SH-SY5Y (cell line): ENCODE measurements at regions not wholly inside any gene's neighbourhood (a gene's known extent, or its start where the extent isn't known, plus 50 kb on each side); places are given as distances from the start of the nearest gene placed in this dataset.

Source experiments
- GATA2 ChIP-seq: IDR thresholded peaks from 2 replicates; pipeline ENCODE4 v1.6.1; 2011; ENCODE audit warnings: mild to moderate bottlenecking, low read depth, low read length
- GATA3 ChIP-seq: IDR thresholded peaks from 2 replicates; pipeline ENCODE4 v1.6.1; 2011; ENCODE audit warnings: low read depth, mild to moderate bottlenecking, low read length, moderate library complexity

- TF ChIP-seq GATA3 = no peak
These were observed 407.5 kb downstream of the PCNX1 start for GRCh38 chr14:71314717-71315116.

GRCh38 chr14:71317385-71318096 lies 410.3 kb downstream of the PCNX1 start:
- no peak for TF ChIP-seq GATA3
- TF ChIP-seq GATA2 = no peak

GRCh38 chr14:71318097-71318459 lies 410.8 kb downstream of the PCNX1 start:
- TF ChIP-seq GATA3 = no peak
- TF ChIP-seq GATA2 = no peak

- no peak for TF ChIP-seq GATA3
These were observed 412.4 kb downstream of the PCNX1 start for GRCh38 chr14:71319666-71320065.

GRCh38 chr14:71320107-71320733 lies 413.0 kb downstream of the PCNX1 start, which contains the start of gene SIPA1L1:
TSS of gene SIPA1L1 (plus strand) at chr14:71320476.
- TF ChIP-seq GATA2 (no peak), GATA3 (no peak)

- TF ChIP-seq GATA3 (no peak), GATA2 (no peak)
These were observed 413.7 kb downstream of the PCNX1 start for GRCh38 chr14:71320734-71321573.

GRCh38 chr14:71321574-71322315 lies 414.5 kb downstream of the PCNX1 start:
- TF ChIP-seq GATA2 (no peak), GATA3 (no peak)

GRCh38 chr14:71322655-71323250 lies 415.5 kb downstream of the PCNX1 start:
- TF ChIP-seq GATA3 = no peak
- TF ChIP-seq GATA2 = no peak

GRCh38 chr14:71324767-71325272 lies 417.6 kb downstream of the PCNX1 start:
- TF ChIP-seq GATA2 (no peak), GATA3 (no peak)

- no peak for TF ChIP-seq GATA2
- no peak for TF ChIP-seq GATA3
These were observed 420.4 kb downstream of the PCNX1 start for GRCh38 chr14:71327691-71328090.

- TF ChIP-seq GATA2 (no peak), GATA3 (no peak)
These were observed 420.9 kb downstream of the PCNX1 start for GRCh38 chr14:71328183-71328582.

GRCh38 chr14:71328954-71329353 lies 421.7 kb downstream of the PCNX1 start:
- TF ChIP-seq GATA3 (no peak), GATA2 (no peak)

- TF ChIP-seq GATA3 = no peak
- TF ChIP-seq GATA2 = no peak
These were observed 424.1 kb downstream of the PCNX1 start for GRCh38 chr14:71331403-71331802.
